Activated B cell treated with CpG ODN at 0.5 μM for 24 hours (primary cell): ENCODE measurements at regions not wholly inside any gene's neighbourhood (a gene's known extent, or its start where the extent isn't known, plus 50 kb on each side); places are given as distances from the start of the nearest gene placed in this dataset.
A peak's percentile ranks its signal among the peaks of the same experiment; 100 is the strongest.

ENCODE experiments used
- ATAC-seq: fragments of 200-7000 bp; cut with Tn5 transposase; one replicate; pipeline ENCODE4 v1.10.0; 2021; ENCODE audit warnings: low read depth, mild to moderate bottlenecking, moderate library complexity
- CTCF ChIA-PET: fragments of 350-600 bp; sonication (Branson Sonifier 250); formaldehyde crosslinking; loops from one replicate; lab custom pipeline; 2021; ENCODE audit warnings: antibody characterized with exemption; lab: Charles Lee
- POLR2A ChIA-PET: fragments of 350-600 bp; sonication (Branson Sonifier 250); formaldehyde crosslinking; loops from one replicate; lab custom pipeline; 2021; ENCODE audit warnings: antibody characterized with exemption; lab: Charles Lee
- DNase-seq: peaks from one replicate; pipeline ENCODE4 v3.0.0; 2022
- H3K27ac Mint-ChIP-seq: one replicate; pipeline ENCODE4 v1.8.0; 2020; ENCODE audit warnings: mixed read lengths
- H3K27me3 Mint-ChIP-seq: one replicate; pipeline ENCODE4 v1.8.0; 2021; ENCODE audit warnings: mixed read lengths
- H3K36me3 Mint-ChIP-seq: one replicate; pipeline ENCODE4 v1.8.0; 2021; ENCODE audit warnings: low read depth, mixed read lengths
- H3K4me1 Mint-ChIP-seq: one replicate; pipeline ENCODE4 v1.8.0; 2021; ENCODE audit warnings: mixed read lengths
- H3K4me3 Mint-ChIP-seq: one replicate; pipeline ENCODE4 v1.8.0; 2020; ENCODE audit warnings: mild to moderate bottlenecking, mixed read lengths
- H3K9me3 Mint-ChIP-seq: one replicate; pipeline ENCODE4 v1.8.0; 2020; ENCODE audit warnings: mixed read lengths
- CTCF ChIP-seq: fragments of 200-600 bp; IDR thresholded peaks from one replicate; pipeline ENCODE4 v1.8.0; 2022; ENCODE audit warnings: antibody characterized with exemption, mild to moderate bottlenecking
- intact Hi-C: fragments of 100-400 bp; cut with micrococcal nuclease; formaldehyde crosslinking; loops from one replicate; pipeline ENCODE4 v1.15.1; 2024

DNA sequence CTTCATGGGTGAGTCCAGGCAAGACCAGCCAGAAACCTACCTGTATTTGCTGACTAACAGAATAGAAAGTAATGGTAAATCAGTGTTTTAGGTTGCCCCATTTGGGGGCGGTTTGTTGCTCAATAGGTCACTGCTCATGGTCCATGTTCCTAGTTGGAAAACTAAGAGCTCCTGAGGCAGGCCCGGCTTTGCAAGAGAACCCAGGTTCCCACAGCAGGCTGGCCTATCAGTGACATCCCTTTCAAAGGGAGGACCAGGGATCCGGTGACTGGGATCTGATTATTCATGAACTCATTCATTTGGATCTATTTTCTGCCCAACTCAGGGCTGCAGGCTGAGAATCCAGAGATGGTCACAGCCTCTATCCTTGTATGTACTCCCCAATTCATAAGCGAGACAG is 163.9 kb downstream of the WNT7A start:
- ChIA-PET CTCF (no interaction called here), POLR2A (no interaction called here)
- H3K9me3 Mint-ChIP-seq, result peaks cover 29% of the 10 kb centered on the region
- intact Hi-C loops, result no loop called here
- DNase-seq (no peak), ATAC-seq (no peak)
- H3K4me1 Mint-ChIP-seq, result no peaks in the 10 kb centered on the region
- H3K36me3 Mint-ChIP-seq, result no peaks in the 10 kb centered on the region
- peaks cover 7% of the 10 kb centered on the region for H3K27me3 Mint-ChIP-seq
- H3K27ac Mint-ChIP-seq, result no peak overlapping the region
- no peak for TF ChIP-seq CTCF
- no peak overlapping the region for H3K4me3 Mint-ChIP-seq

GRCh38 chr3:13715167-13715954 is 164.5 kb downstream of the WNT7A start:
- ChIA-PET CTCF (no interaction called here), POLR2A (no interaction called here)
- Mint-ChIP-seq H3K36me3 (no peaks in the 10 kb centered on the region), H3K4me1 (no peaks in the 10 kb centered on the region), H3K9me3 (peaks cover 32% of the 10 kb centered on the region), H3K27me3 (peaks cover 7% of the 10 kb centered on the region), H3K4me3 (no peak overlapping the region), H3K27ac (no peak overlapping the region)
- DNase-seq, result peak; percentile 10
- TF ChIP-seq CTCF, result no peak
- intact Hi-C loops, result no loop called here
- no peak for ATAC-seq

DNA sequence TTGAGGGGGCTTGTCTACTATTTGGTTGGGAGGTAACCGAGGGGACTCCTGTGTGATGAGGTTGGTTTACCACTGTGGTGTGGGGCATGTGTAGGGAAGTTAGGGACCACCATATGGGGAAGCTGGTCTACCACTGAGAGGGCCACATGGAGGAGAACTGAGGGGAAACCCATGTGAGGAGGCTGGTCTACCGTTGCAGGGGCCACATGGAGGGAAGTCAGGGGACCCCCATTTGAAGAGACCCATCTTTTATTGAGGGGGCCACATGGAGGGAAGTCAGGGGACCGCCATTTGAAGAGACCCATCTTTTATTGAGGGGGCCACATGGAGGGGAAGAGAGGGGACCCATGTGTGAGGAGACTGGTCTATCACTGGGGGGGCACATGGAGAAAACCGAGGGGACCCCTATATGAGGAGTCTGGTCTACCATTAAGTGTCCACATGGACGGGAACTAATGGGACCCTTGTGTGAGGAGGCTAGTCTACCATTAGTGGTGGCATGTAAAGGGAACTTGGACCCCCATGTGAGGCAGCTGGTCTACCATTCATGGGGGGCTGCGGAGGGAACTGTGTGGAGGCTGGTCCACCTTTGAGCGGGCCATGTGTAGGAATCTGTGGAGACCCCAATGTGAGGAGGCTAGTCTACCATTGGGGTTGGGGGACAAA is 165.5 kb downstream of the FBLN2 start:
- no peak for ATAC-seq
- ChIA-PET CTCF (no interaction called here), POLR2A (no interaction called here)
- peak; percentile 4 for DNase-seq
- Mint-ChIP-seq H3K4me1 (no peaks in the 10 kb centered on the region), H3K27ac (no peak overlapping the region), H3K4me3 (no peak overlapping the region), H3K9me3 (peaks cover 39% of the 10 kb centered on the region), H3K36me3 (no peaks in the 10 kb centered on the region), H3K27me3 (peaks cover 7% of the 10 kb centered on the region)
- intact Hi-C loops, result no loop called here
- TF ChIP-seq CTCF, result no peak

DNA sequence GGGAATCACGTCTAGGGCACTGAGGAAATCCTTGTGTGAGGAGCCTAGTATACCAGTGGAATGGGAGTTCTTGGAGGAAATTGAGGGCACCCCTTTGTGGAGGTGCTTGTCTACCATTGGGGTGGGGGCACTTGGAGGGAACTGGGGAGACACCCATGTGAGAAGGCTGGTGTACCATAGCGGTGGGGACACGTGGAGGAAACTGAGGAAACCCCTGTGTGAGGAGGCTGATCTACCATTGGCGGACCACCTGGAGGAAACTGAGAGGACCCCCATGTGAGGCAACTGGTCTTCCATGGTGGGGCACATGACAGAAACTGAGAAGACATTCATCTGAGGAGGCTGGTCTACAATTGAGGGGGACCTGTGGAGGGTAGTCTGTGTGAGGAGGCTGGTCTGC is 164.5 kb downstream of the FBLN2 start:
- Mint-ChIP-seq H3K4me3 (no peak overlapping the region), H3K27ac (no peak overlapping the region), H3K4me1 (no peaks in the 10 kb centered on the region), H3K27me3 (peaks cover 7% of the 10 kb centered on the region), H3K9me3 (peaks cover 44% of the 10 kb centered on the region), H3K36me3 (no peaks in the 10 kb centered on the region)
- ATAC-seq (no peak), DNase-seq (no peak)
- POLR2A ChIA-PET, result no interaction called here
- TF ChIP-seq CTCF, result no peak
- intact Hi-C loops, result no loop called here
- CTCF ChIA-PET, result no interaction called here

- Mint-ChIP-seq H3K4me3 (no peak overlapping the region), H3K27me3 (peaks cover 7% of the 10 kb centered on the region), H3K9me3 (peaks cover 48% of the 10 kb centered on the region), H3K36me3 (no peaks in the 10 kb centered on the region), H3K4me1 (no peaks in the 10 kb centered on the region), H3K27ac (no peak overlapping the region)
- POLR2A ChIA-PET, result no interaction called here
- ATAC-seq (no peak), DNase-seq (peak; percentile 4)
- CTCF ChIA-PET, result no interaction called here
- TF ChIP-seq CTCF, result no peak
- intact Hi-C loops, result no loop called here
Observed at GRCh38 chr3:13712682-13713180, 163.8 kb downstream of the FBLN2 start.
